Loucy (cell line): ENCODE measurements at regions not wholly inside any gene's neighbourhood (a gene's known extent, or its start where the extent isn't known, plus 50 kb on each side); places are given as distances from the start of the nearest gene placed in this dataset.

ENCODE experiments used
- H2AFZ ChIP-seq: fragments of 200-600 bp; sonication (generic); 2 replicates; pipeline ENCODE4 v1.6.0; 2016; ENCODE audit warnings: antibody characterized with exemption, mild to moderate bottlenecking, low read length, moderate library complexity
- H3F3A ChIP-seq: fragments of 200-600 bp; 2 replicates; pipeline ENCODE4 v1.6.0; 2016; ENCODE audit warnings: antibody characterized with exemption, low read depth, mild to moderate bottlenecking
- H3K27me3 ChIP-seq: fragments of 200-600 bp; sonication (generic); 2 replicates; pipeline ENCODE4 v1.6.1; 2014; ENCODE audit warnings: low read length, mild to moderate bottlenecking; ENCODE audit not compliant: insufficient read depth, poor library complexity, severe bottlenecking
- H3K36me3 ChIP-seq: fragments of 200-600 bp; sonication (generic); 2 replicates; pipeline ENCODE4 v1.6.1; 2016; ENCODE audit warnings: low read length; ENCODE audit not compliant: insufficient read depth
- H3K4me1 ChIP-seq: fragments of 200-600 bp; sonication (generic); 2 replicates; pipeline ENCODE4 v1.5.1; 2014; ENCODE audit warnings: low read length, mild to moderate bottlenecking; ENCODE audit not compliant: insufficient read depth, poor library complexity, severe bottlenecking
- H3K4me2 ChIP-seq: fragments of 200-600 bp; sonication (generic); 2 replicates; pipeline ENCODE4 v1.6.0; 2014; ENCODE audit warnings: antibody characterized with exemption, low read length, low read depth, mild to moderate bottlenecking; ENCODE audit not compliant: poor library complexity, severe bottlenecking
- H3K4me3 ChIP-seq: fragments of 200-600 bp; sonication (generic); 2 replicates; pipeline ENCODE4 v1.5.1; 2014; ENCODE audit warnings: low read length, mild to moderate bottlenecking, mixed read lengths; ENCODE audit not compliant: poor library complexity, severe bottlenecking
- H3K79me2 ChIP-seq: fragments of 200-600 bp; sonication (generic); 2 replicates; pipeline ENCODE4 v1.6.1; 2014; ENCODE audit warnings: low read length; ENCODE audit not compliant: insufficient read depth
- H3K9ac ChIP-seq: fragments of 200-600 bp; sonication (generic); 2 replicates; pipeline ENCODE4 v1.6.0; 2014; ENCODE audit warnings: mild to moderate bottlenecking, low read depth, low read length, moderate library complexity; ENCODE audit not compliant: poor library complexity, severe bottlenecking
- H3K9me2 ChIP-seq: fragments of 200-600 bp; sonication (generic); replicated peaks from 2 replicates; pipeline ENCODE4 v1.6.1; 2016; ENCODE audit warnings: low read depth, low read length, mixed read lengths
- H3K9me3 ChIP-seq: fragments of 200-600 bp; sonication (generic); 2 replicates; pipeline ENCODE4 v1.6.1; 2014; ENCODE audit warnings: mild to moderate bottlenecking, antibody characterized with exemption, low read length, low read depth; ENCODE audit not compliant: insufficient read depth
- H4K20me1 ChIP-seq: fragments of 200-600 bp; sonication (generic); 2 replicates; pipeline ENCODE4 v1.6.0; 2014; ENCODE audit warnings: antibody characterized with exemption, low read length, mild to moderate bottlenecking; ENCODE audit not compliant: insufficient read depth, poor library complexity, severe bottlenecking
- EZH2phosphoT487 ChIP-seq: fragments of 200-600 bp; IDR thresholded peaks from 2 replicates; pipeline ENCODE4 v1.6.1; 2018; ENCODE audit warnings: antibody characterized with exemption, mild to moderate bottlenecking, moderate library complexity, borderline replicate concordance
- TF ChIP-seq, protein P1 (sequence below): fragments of 200-600 bp; sonication (generic); conservative IDR thresholded peaks from 2 replicates; pipeline ENCODE4 v1.5.1; 2014; ENCODE audit warnings: mild to moderate bottlenecking, antibody characterized with exemption, low read length

DNA sequence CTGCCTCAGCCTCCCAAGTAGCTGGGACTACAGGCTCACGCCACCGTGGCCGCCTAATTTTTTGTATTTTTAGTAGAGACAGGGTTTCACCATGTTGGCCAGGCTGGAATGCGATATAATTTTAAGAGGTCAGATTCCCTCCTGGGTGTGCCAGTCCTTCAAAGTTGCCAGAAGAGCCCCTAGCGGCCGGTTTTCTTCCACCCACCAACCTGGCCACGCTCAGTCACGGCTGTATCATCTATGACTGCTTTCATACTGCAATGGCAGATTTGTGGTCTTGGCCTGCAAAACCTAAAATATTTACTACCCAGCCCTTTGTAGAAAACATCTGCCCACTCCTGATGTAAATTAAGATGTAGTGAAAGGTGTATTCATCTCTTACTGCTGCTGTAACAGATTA, 117.5 kb upstream of the BASP1 start:
- Histone ChIP-seq H2AFZ (no peak overlapping the region), H3K9me2 (no peaks in the 10 kb centered on the region), H3K36me3 (no peaks in the 10 kb centered on the region), H3K4me3 (no peak overlapping the region), H3F3A (no peaks in the 10 kb centered on the region), H3K27me3 (no peaks in the 10 kb centered on the region), H3K4me2 (no peak overlapping the region), H3K79me2 (no peaks in the 10 kb centered on the region), H3K9me3 (no peaks in the 10 kb centered on the region; the same call in 1 of the 2 replicates), H3K9ac (no peak overlapping the region), H4K20me1 (no peaks in the 10 kb centered on the region), H3K4me1 (no peaks in the 10 kb centered on the region)
- TF ChIP-seq, protein P1, sequence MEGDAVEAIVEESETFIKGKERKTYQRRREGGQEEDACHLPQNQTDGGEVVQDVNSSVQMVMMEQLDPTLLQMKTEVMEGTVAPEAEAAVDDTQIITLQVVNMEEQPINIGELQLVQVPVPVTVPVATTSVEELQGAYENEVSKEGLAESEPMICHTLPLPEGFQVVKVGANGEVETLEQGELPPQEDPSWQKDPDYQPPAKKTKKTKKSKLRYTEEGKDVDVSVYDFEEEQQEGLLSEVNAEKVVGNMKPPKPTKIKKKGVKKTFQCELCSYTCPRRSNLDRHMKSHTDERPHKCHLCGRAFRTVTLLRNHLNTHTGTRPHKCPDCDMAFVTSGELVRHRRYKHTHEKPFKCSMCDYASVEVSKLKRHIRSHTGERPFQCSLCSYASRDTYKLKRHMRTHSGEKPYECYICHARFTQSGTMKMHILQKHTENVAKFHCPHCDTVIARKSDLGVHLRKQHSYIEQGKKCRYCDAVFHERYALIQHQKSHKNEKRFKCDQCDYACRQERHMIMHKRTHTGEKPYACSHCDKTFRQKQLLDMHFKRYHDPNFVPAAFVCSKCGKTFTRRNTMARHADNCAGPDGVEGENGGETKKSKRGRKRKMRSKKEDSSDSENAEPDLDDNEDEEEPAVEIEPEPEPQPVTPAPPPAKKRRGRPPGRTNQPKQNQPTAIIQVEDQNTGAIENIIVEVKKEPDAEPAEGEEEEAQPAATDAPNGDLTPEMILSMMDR: no peak
- no peak for TF ChIP-seq EZH2phosphoT487

- no peaks in the 10 kb centered on the region for H3F3A ChIP-seq
- H3K27me3 ChIP-seq: no peaks in the 10 kb centered on the region
These were observed 114.0 kb upstream of the BASP1 start for GRCh38 chr5:17103461-17103860.

DNA sequence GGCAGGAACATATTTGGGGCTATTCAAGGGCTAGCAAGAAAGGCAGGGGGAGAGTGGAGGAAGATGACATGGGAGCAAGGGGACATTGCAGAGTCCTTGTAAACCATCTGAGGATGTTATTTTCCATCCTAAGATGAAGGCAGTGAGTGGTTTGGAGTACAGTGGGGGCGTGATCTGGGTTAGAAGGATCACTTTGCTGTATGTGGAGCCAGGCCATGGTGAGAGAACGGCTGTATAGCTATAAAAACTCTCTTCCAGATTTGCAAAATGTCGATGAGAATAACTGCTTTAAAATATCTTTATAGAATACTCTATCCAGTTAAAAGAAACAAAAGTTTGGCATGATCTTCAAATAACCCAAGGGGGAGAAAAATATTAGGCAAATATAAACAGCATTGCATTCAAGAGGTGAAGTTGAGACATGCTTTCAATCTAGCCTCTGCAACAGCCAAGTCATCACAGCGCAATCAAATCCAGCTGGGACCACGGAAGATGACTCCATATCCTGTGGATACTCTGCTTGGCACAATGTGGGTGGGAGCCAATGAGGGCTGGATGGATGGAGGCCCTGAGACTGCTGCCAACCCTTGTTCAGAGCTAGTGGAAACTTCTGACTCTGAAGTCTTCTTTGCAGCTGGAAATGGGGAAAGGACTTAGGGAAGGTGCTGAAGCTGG, 111.5 kb upstream of the BASP1 start:
- TF ChIP-seq EZH2phosphoT487: no peak
- TF ChIP-seq, protein P1: no peak
- no peaks in the 10 kb centered on the region; the same call in 1 of the 2 replicates for H3K9me3 ChIP-seq
- no peak overlapping the region for H3K4me2 ChIP-seq
- no peaks in the 10 kb centered on the region for H3K4me1 ChIP-seq
- H3K79me2 ChIP-seq: no peaks in the 10 kb centered on the region
- no peak overlapping the region for H2AFZ ChIP-seq
- no peak overlapping the region for H3K9ac ChIP-seq
- no peaks in the 10 kb centered on the region for H3K27me3 ChIP-seq
- H3K4me3 ChIP-seq: no peak overlapping the region
- H3K9me2 ChIP-seq: no peaks in the 10 kb centered on the region
- no peaks in the 10 kb centered on the region for H3K36me3 ChIP-seq
- no peaks in the 10 kb centered on the region for H4K20me1 ChIP-seq
- H3F3A ChIP-seq: no peaks in the 10 kb centered on the region

More at GRCh38 chr5:17103461-17103860, 114.0 kb upstream of the BASP1 start:
- no peak overlapping the region for H3K4me2 ChIP-seq
- no peaks in the 10 kb centered on the region; the same call in 1 of the 2 replicates for H3K9me3 ChIP-seq
- no peaks in the 10 kb centered on the region for H4K20me1 ChIP-seq
- H3K9ac ChIP-seq: no peak overlapping the region
- no peaks in the 10 kb centered on the region for H3K9me2 ChIP-seq
- no peaks in the 10 kb centered on the region for H3K36me3 ChIP-seq
- no peak overlapping the region for H2AFZ ChIP-seq
- no peak overlapping the region for H3K4me3 ChIP-seq
- H3K4me1 ChIP-seq: no peaks in the 10 kb centered on the region
- H3K79me2 ChIP-seq: no peaks in the 10 kb centered on the region
- TF ChIP-seq, protein P1: no peak
- TF ChIP-seq EZH2phosphoT487: no peak
